HuH-7.5 (cell line): ENCODE measurements at regions not wholly inside any gene's neighbourhood (a gene's known extent, or its start where the extent isn't known, plus 50 kb on each side); places are given as distances from the start of the nearest gene placed in this dataset.
"Not testable (repeated sequence)": the region's sequence is repeated elsewhere in the genome, so short reads cannot be mapped to it uniquely, and the experiment has no call there.

Experiments
- DNase-seq: peaks from one replicate; pipeline ENCODE4 v3.0.0; 2011; ENCODE audit warnings: low spot score

- no peak for DNase-seq
Observed at GRCh38 chr3:88955274-88955673, 152.1 kb upstream of the EPHA3 start.

GRCh38 chr3:88957711-88958439 lies 149.5 kb upstream of the EPHA3 start:
- DNase-seq, result no peak

- DNase-seq, result no peak
Observed at GRCh38 chr3:88960019-88960418, 147.4 kb upstream of the EPHA3 start.

GRCh38 chr3:88963003-88963402 lies 144.4 kb upstream of the EPHA3 start:
- DNase-seq, result no peak

- DNase-seq, result no peak
Observed at GRCh38 chr3:88979760-88980159, 127.7 kb upstream of the EPHA3 start.

GRCh38 chr3:88983458-88983857 lies 124.0 kb upstream of the EPHA3 start:
- DNase-seq, result no peak

GRCh38 chr3:88984256-88984655 lies 123.2 kb upstream of the EPHA3 start:
- no peak for DNase-seq

- DNase-seq, result no peak
Observed at GRCh38 chr3:88984832-88985231, 122.6 kb upstream of the EPHA3 start.

GRCh38 chr3:88985491-88985890 lies 121.9 kb upstream of the EPHA3 start:
- DNase-seq, result no peak

GRCh38 chr3:88986834-88987233 lies 120.6 kb upstream of the EPHA3 start:
- DNase-seq, result no peak

GRCh38 chr3:88987776-88988175 lies 119.6 kb upstream of the EPHA3 start:
- no peak for DNase-seq

- DNase-seq, result no peak
Observed at GRCh38 chr3:88988906-88989305, 118.5 kb upstream of the EPHA3 start.

- DNase-seq, result no peak
Observed at GRCh38 chr3:88991496-88991895, 115.9 kb upstream of the EPHA3 start.

- no peak for DNase-seq
Observed at GRCh38 chr3:88996691-88997090, 110.7 kb upstream of the EPHA3 start.

GRCh38 chr3:88997260-88997659 lies 110.2 kb upstream of the EPHA3 start:
- no peak for DNase-seq

- DNase-seq, result no peak
Observed at GRCh38 chr3:89000886-89001285, 106.5 kb upstream of the EPHA3 start.

GRCh38 chr3:89002191-89002590 lies 105.2 kb upstream of the EPHA3 start:
- DNase-seq, result no peak

- DNase-seq, result no peak
Observed at GRCh38 chr3:89013536-89013935, 93.9 kb upstream of the EPHA3 start.

- DNase-seq, result no peak
Observed at GRCh38 chr3:89017531-89017930, 89.9 kb upstream of the EPHA3 start.

GRCh38 chr3:89025185-89025584 lies 82.2 kb upstream of the EPHA3 start:
- DNase-seq, result no peak

- no peak for DNase-seq
Observed at GRCh38 chr3:89032346-89033013, 74.9 kb upstream of the EPHA3 start.

GRCh38 chr3:89034723-89035122 lies 72.7 kb upstream of the EPHA3 start:
- not testable (repeated sequence) for DNase-seq

- no peak for DNase-seq
Observed at GRCh38 chr3:89038869-89039268, 68.6 kb upstream of the EPHA3 start.
